NCI-H146 treated with DMSO at 0.1 percent for 48 hours (cell line): ENCODE measurements at regions not wholly inside any gene's neighbourhood (a gene's known extent, or its start where the extent isn't known, plus 50 kb on each side); places are given as distances from the start of the nearest gene placed in this dataset.

Experiments
- DNase-seq: peaks from one replicate; lab custom pipeline; 2025; ENCODE audit not compliant: unreplicated experiment; lab: John Stamatoyannopoulos, UW

GRCh38 chr2:128467321-128467969, 148.8 kb upstream of the HS6ST1 start:
- DNase-seq, result no peak

- no peak for DNase-seq
These were observed 149.7 kb upstream of the HS6ST1 start for GRCh38 chr2:128468186-128468920.

- DNase-seq, result no peak
These were observed 150.5 kb upstream of the HS6ST1 start for GRCh38 chr2:128469203-128469602.

- DNase-seq, result no peak
These were observed 151.2 kb upstream of the HS6ST1 start for GRCh38 chr2:128469875-128470274.

- DNase-seq, result no peak
These were observed 154.1 kb upstream of the HS6ST1 start for GRCh38 chr2:128472789-128473174.

- DNase-seq, result no peak
These were observed 154.7 kb upstream of the HS6ST1 start for GRCh38 chr2:128473175-128474035.

- no peak for DNase-seq
These were observed 155.6 kb upstream of the HS6ST1 start for GRCh38 chr2:128474036-128474955.

- DNase-seq, result no peak
These were observed 156.3 kb upstream of the HS6ST1 start for GRCh38 chr2:128474962-128475361.

GRCh38 chr2:128475427-128476211, 157.0 kb upstream of the HS6ST1 start:
- DNase-seq, result no peak

GRCh38 chr2:128477026-128477820, 158.6 kb upstream of the HS6ST1 start:
- no peak for DNase-seq

- no peak for DNase-seq
These were observed 159.2 kb upstream of the HS6ST1 start for GRCh38 chr2:128477891-128478290.

- DNase-seq, result no peak
These were observed 167.3 kb upstream of the HS6ST1 start for GRCh38 chr2:128485761-128486639.

GRCh38 chr2:128486640-128487375, 168.1 kb upstream of the HS6ST1 start:
- DNase-seq, result no peak

- no peak for DNase-seq
These were observed 169.2 kb upstream of the HS6ST1 start for GRCh38 chr2:128487650-128488387.

GRCh38 chr2:128488434-128488833, 169.8 kb upstream of the HS6ST1 start:
- DNase-seq, result no peak

GRCh38 chr2:128489526-128490273, 171.0 kb upstream of the HS6ST1 start:
- DNase-seq, result no peak
